ENCODE measurements at regions not wholly inside any gene's neighbourhood (a gene's known extent, or its start where the extent isn't known, plus 50 kb on each side); places are given as distances from the start of the nearest gene placed in this dataset.

DNA sequence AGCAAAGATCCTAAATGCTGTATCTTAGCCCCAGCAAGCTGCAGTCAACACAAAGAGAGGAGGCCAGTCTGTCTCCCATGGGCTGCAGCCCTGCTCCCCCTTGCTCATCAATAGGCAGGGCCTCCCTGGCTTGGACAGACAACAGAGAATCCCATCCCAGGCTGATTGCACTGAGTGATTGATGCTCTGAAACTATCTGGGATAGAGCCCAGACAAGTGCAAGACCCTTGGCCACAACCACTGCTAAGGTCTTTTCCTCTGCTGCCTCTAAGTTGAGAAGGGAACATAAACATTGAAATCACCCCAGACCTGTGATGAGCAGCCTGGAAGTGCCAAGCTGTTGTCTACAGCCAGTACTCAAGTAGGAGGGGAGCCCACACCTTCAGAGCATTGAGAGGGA lies 661.0 kb upstream of the CDH18 start:
- no peaks in the 10 kb centered on the region for H3K36me3 Mint-ChIP-seq (ENCODE audit: low read depth)
- peaks cover 8% of the 10 kb centered on the region for H3K9me3 Mint-ChIP-seq
- H3K4me3 Mint-ChIP-seq, result no peak overlapping the region
- no peak for DNase-seq
- H3K27me3 Mint-ChIP-seq, result no peaks in the 10 kb centered on the region
- no peak overlapping the region for H3K27ac Mint-ChIP-seq
- H3K4me1 Mint-ChIP-seq, result no peaks in the 10 kb centered on the region
- intact Hi-C loops (cut with micrococcal nuclease), result no loop called here

DNA sequence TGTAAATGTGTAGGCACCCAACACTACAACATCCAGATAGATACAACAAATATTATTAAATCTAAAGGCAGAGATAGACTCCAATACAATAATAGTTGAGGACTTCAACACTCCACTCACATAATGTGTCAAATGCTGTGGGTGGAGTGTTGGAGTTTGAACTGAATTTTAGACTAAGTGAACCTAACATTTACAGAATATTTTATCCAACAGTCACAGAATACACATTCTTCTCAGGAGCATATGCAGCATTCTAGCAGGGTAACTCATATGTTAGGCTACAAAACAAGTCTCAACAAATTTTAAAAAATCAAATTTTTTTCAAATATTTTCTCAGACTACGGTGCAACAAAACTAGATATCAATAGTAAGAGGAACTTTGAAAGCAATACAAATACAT lies 648.7 kb upstream of the CDH18 start:
- DNase-seq, result no peak
- Mint-ChIP-seq H3K36me3 (ENCODE audit: low read depth) (no peaks in the 10 kb centered on the region), H3K9me3 (peaks cover 7% of the 10 kb centered on the region), H3K27me3 (no peaks in the 10 kb centered on the region), H3K4me1 (no peaks in the 10 kb centered on the region), H3K27ac (no peak overlapping the region), H3K4me3 (no peak overlapping the region)
- intact Hi-C loops (cut with micrococcal nuclease), result no loop called here

- Mint-ChIP-seq H3K27ac (no peak overlapping the region), H3K9me3 (no peaks in the 10 kb centered on the region), H3K36me3 (ENCODE audit: low read depth) (no peaks in the 10 kb centered on the region), H3K4me3 (no peak overlapping the region), H3K27me3 (no peaks in the 10 kb centered on the region), H3K4me1 (no peaks in the 10 kb centered on the region)
- DNase-seq, result no peak
- intact Hi-C loops (cut with micrococcal nuclease), result no loop called here
These were observed 631.6 kb upstream of the CDH18 start for GRCh38 chr5:20619591-20619990.

- H3K27ac Mint-ChIP-seq, result no peak overlapping the region
- peaks cover 3% of the 10 kb centered on the region for H3K9me3 Mint-ChIP-seq
- no peaks in the 10 kb centered on the region for H3K36me3 Mint-ChIP-seq (ENCODE audit: low read depth)
- H3K4me1 Mint-ChIP-seq, result no peaks in the 10 kb centered on the region
- intact Hi-C loops (cut with micrococcal nuclease), result no loop called here
- DNase-seq, result no peak
- no peaks in the 10 kb centered on the region for H3K27me3 Mint-ChIP-seq
- no peak overlapping the region for H3K4me3 Mint-ChIP-seq
These were observed 630.3 kb upstream of the CDH18 start for GRCh38 chr5:20618340-20618739.

DNA sequence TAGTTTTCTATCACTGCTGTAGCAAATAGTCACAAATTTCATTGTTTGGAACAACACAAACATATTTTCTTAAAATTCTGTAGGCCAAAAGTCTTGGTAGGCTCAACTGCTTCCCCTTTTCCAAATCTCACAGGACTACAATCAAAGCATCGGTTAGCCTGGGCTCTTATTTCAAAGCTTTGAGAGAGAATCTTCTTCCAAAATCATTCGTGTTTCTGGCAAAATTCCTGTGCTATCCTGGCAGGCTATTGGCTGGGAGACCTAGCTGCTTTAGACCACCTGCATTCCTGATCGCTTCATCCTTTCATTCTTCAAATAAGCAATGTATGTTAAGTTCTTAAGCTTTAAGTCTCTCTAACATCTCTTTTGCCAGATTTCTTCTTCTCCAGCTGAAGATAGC lies 629.8 kb upstream of the CDH18 start:
- Mint-ChIP-seq H3K27ac (no peak overlapping the region), H3K36me3 (ENCODE audit: low read depth) (no peaks in the 10 kb centered on the region), H3K4me3 (no peak overlapping the region), H3K9me3 (peaks cover 3% of the 10 kb centered on the region), H3K27me3 (no peaks in the 10 kb centered on the region), H3K4me1 (no peaks in the 10 kb centered on the region)
- DNase-seq, result no peak
- intact Hi-C loops (cut with micrococcal nuclease), result no loop called here

DNA sequence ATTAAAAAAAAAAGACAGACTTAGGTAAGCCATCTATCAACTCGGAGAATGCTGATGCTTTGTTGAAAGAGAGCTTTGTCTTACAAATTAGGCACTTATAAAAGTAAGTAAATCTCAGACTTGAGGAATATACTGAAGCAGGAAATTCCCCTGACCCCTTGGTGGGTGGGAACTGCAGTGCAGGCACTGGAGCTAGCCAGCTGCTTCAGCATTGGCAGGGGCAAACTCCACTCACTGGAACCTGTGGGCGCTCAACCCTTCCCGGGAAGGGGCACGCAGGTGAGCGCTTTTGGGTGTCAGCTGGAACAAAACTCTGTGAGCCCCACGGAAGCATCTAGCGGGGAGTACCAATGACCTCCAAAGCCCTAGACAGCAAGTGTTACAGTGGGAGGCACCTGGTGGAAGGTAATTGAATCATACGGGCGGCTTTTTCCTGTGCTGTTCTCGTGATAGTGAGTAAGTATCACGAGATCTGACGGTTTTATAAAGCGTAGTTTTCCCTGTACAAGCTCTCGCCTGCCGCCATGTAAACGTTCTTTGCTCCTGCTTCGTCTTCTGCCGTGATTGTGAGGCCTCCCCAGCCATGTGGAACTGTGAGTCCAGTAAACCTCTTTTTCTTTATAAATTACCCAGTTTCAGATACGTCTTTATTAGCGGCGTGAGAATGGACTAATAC lies 628.0 kb upstream of the CDH18 start:
- Mint-ChIP-seq H3K36me3 (ENCODE audit: low read depth) (no peaks in the 10 kb centered on the region), H3K27ac (no peak overlapping the region), H3K27me3 (no peaks in the 10 kb centered on the region), H3K9me3 (peaks cover 3% of the 10 kb centered on the region), H3K4me3 (no peak overlapping the region), H3K4me1 (no peaks in the 10 kb centered on the region)
- no peak for DNase-seq
- intact Hi-C loops (cut with micrococcal nuclease), result no loop called here

- no peaks in the 10 kb centered on the region for H3K27me3 Mint-ChIP-seq
- no peaks in the 10 kb centered on the region for H3K4me1 Mint-ChIP-seq
- DNase-seq, result no peak
- peaks cover 3% of the 10 kb centered on the region for H3K9me3 Mint-ChIP-seq
- no peak overlapping the region for H3K4me3 Mint-ChIP-seq
- H3K27ac Mint-ChIP-seq, result no peak overlapping the region
- intact Hi-C loops (cut with micrococcal nuclease), result no loop called here
- no peaks in the 10 kb centered on the region for H3K36me3 Mint-ChIP-seq (ENCODE audit: low read depth)
These were observed 623.6 kb upstream of the CDH18 start for GRCh38 chr5:20611620-20612019.

DNA sequence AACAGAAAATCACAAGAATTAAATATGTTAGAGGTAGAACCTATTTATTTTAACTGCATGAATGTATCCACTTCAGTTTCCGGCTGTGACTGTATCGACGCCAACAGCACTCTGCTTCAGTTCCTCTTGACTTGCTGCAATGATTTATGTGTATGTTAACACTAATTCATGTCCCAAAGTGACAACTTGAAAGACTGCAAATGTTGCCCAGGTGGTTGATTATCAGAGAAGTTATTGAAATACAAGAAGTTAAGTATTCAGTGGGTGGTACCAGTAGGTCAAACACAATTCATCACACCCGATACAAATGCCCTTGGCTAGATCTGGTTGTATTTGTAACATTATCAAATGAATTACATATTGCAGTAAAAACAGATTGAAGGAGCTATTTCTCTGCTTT lies 622.7 kb upstream of the CDH18 start:
- Mint-ChIP-seq H3K4me1 (no peaks in the 10 kb centered on the region), H3K27ac (no peak overlapping the region), H3K9me3 (peaks cover 3% of the 10 kb centered on the region), H3K36me3 (ENCODE audit: low read depth) (no peaks in the 10 kb centered on the region), H3K4me3 (no peak overlapping the region), H3K27me3 (no peaks in the 10 kb centered on the region)
- no peak for DNase-seq
- intact Hi-C loops (cut with micrococcal nuclease), result no loop called here

DNA sequence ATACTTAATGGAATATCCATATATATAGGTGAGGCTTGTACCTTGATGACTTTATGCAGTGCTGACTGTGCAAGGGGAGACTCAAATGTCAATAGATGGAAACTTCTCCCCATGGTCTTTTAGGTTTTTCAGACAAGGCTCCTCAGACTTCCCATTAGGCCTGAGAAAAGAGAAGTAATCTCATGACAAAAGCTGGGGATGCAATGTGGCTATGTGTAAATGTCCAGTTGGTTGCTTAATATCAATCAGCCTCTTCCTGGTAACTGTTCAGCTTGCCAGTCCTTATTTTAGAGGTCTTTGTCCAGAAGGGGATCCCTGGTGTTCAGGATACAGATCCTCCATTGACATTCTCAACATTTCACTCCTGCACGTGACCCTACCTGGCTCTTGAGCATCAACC lies 621.1 kb upstream of the CDH18 start:
- H3K36me3 Mint-ChIP-seq (ENCODE audit: low read depth), result no peaks in the 10 kb centered on the region
- no peaks in the 10 kb centered on the region for H3K27me3 Mint-ChIP-seq
- no peaks in the 10 kb centered on the region for H3K9me3 Mint-ChIP-seq
- H3K4me1 Mint-ChIP-seq, result no peaks in the 10 kb centered on the region
- DNase-seq, result no peak
- no peak overlapping the region for H3K4me3 Mint-ChIP-seq
- H3K27ac Mint-ChIP-seq, result no peak overlapping the region
- intact Hi-C loops (cut with micrococcal nuclease), result no loop called here

DNA sequence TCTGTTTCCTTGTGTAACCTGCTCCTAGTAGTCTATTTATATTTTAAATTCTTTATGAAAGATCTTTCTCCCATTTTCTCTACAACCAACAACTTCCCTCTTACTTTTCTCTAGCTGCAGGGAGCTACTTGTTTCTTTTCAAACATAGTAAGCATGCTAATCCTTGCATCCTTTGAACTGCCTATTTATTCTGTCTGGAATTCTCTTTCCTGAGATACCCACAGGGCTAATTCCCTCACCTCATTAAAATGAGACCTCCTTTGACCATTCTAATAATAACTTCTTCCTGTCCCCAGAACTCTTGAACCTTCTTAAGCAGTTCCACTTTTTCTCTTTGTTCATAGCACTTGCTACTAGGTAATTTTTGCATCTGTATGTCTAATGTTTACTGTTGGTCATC lies 620.6 kb upstream of the CDH18 start:
- DNase-seq, result no peak
- H3K4me1 Mint-ChIP-seq, result no peaks in the 10 kb centered on the region
- H3K4me3 Mint-ChIP-seq, result no peak overlapping the region
- H3K36me3 Mint-ChIP-seq (ENCODE audit: low read depth), result no peaks in the 10 kb centered on the region
- H3K27ac Mint-ChIP-seq, result no peak overlapping the region
- H3K27me3 Mint-ChIP-seq, result no peaks in the 10 kb centered on the region
- no peaks in the 10 kb centered on the region for H3K9me3 Mint-ChIP-seq
- intact Hi-C loops (cut with micrococcal nuclease), result no loop called here

DNA sequence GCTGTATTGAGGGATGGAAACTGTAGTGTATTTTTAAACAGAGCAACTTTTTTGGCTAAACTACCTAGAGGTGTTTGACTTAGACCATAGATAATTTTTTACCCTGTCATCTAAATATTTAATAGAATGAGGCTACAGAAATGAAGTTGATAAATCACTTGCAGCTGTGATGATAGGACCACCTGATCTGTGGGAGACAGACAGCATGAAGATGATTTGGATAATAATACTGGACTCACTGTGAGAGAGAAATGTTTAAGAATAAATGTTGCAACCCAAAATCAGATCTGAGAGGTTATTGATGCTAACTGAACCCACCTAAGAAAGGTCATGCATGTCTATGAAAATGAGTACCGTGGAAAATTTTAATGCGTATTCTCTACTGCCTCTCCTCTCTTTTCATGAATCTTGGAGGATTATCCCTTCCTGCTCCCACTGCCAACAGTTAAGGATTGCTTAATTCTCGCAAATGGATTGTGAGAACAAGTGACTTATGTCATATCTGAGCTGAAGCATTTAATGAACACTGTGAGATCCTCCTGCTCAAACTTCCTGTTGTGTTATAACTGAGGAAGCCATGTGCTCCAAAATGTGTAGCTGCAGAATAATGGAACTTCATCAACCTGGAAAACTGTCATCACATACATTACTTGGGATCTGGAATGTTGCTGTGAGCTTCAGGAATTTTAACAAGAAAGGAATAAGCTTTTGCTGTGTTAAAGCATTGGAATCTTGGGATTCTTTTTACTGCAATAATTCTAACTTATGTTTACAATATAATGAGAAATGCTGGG lies 617.9 kb upstream of the CDH18 start:
- Mint-ChIP-seq H3K27ac (no peak overlapping the region), H3K4me3 (no peak overlapping the region), H3K9me3 (peaks cover 7% of the 10 kb centered on the region), H3K27me3 (no peaks in the 10 kb centered on the region), H3K4me1 (no peaks in the 10 kb centered on the region), H3K36me3 (ENCODE audit: low read depth) (no peaks in the 10 kb centered on the region)
- DNase-seq, result no peak
- intact Hi-C loops (cut with micrococcal nuclease), result no loop called here

- no peak overlapping the region for H3K4me3 Mint-ChIP-seq
- H3K4me1 Mint-ChIP-seq, result no peaks in the 10 kb centered on the region
- no peak overlapping the region for H3K27ac Mint-ChIP-seq
- H3K27me3 Mint-ChIP-seq, result no peaks in the 10 kb centered on the region
- intact Hi-C loops (cut with micrococcal nuclease), result no loop called here
- peaks cover 7% of the 10 kb centered on the region for H3K9me3 Mint-ChIP-seq
- DNase-seq, result no peak
- H3K36me3 Mint-ChIP-seq (ENCODE audit: low read depth), result no peaks in the 10 kb centered on the region
These were observed 617.0 kb upstream of the CDH18 start for GRCh38 chr5:20604992-20605391.

DNA sequence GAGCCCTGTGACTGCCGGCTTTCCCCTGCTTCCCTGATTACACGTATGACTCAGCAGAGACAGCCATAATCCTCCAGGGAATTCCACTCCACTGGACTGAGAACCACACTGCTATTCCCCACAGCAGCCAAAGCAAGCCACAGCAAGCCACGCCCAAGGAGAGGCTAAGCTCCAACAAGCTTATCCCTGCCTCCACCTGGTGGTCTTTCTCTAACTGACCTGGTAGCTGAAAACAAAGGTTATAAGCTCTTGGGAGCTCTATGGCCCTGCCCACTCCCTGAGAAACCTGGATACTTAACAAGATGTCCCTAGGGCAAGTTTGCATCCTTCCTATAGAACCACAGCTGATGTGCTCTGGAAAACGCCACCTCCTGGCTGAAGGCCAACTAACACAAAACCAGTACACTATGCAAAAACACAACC lies 613.7 kb upstream of the CDH18 start:
- Mint-ChIP-seq H3K4me3 (no peak overlapping the region), H3K4me1 (no peaks in the 10 kb centered on the region), H3K36me3 (ENCODE audit: low read depth) (no peaks in the 10 kb centered on the region), H3K27ac (no peak overlapping the region), H3K9me3 (peaks cover 16% of the 10 kb centered on the region), H3K27me3 (no peaks in the 10 kb centered on the region)
- intact Hi-C loops (cut with micrococcal nuclease), result no loop called here
- DNase-seq, result no peak

DNA sequence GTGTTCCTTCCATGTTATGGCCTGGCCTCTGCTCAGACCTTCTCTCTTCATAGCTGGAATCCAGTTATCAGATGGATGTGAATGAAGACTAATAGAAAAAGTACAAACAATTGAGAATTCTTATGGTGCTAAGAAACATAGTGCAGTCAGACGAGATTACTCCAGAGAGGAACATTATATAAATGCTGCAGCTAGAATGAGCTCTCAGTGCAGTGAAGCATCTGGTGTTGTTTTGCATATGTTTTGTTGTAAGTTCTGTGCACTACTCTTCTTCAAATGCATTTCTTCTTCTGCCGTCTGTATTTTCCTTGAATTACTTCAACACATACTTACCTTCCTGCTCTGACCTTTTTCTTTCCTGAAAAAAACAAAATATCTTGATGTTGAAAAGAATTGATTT lies 602.4 kb upstream of the CDH18 start:
- Mint-ChIP-seq H3K9me3 (no peaks in the 10 kb centered on the region), H3K36me3 (ENCODE audit: low read depth) (no peaks in the 10 kb centered on the region), H3K27me3 (no peaks in the 10 kb centered on the region), H3K27ac (no peak overlapping the region), H3K4me3 (no peak overlapping the region), H3K4me1 (no peaks in the 10 kb centered on the region)
- intact Hi-C loops (cut with micrococcal nuclease), result no loop called here
- DNase-seq, result no peak

GRCh38 chr5:20575571-20575970 lies 587.6 kb upstream of the CDH18 start:
- no peaks in the 10 kb centered on the region for H3K27me3 Mint-ChIP-seq
- intact Hi-C loops (cut with micrococcal nuclease), result no loop called here
- H3K9me3 Mint-ChIP-seq, result no peaks in the 10 kb centered on the region
- DNase-seq, result no peak
- H3K4me3 Mint-ChIP-seq, result no peak overlapping the region
- H3K4me1 Mint-ChIP-seq, result no peaks in the 10 kb centered on the region
- no peaks in the 10 kb centered on the region for H3K36me3 Mint-ChIP-seq (ENCODE audit: low read depth)
- H3K27ac Mint-ChIP-seq, result no peak overlapping the region

Data from activated CD4-positive, alpha-beta T cell treated with anti-CD3 and anti-CD28 coated beads, Interleukin-2, amount 10 ng/mL, durations not matched to agents 24 days and 14 days (primary cell).